Amniotic epithelial cell (primary cell): ENCODE measurements at regions not wholly inside any gene's neighbourhood (a gene's known extent, or its start where the extent isn't known, plus 50 kb on each side); places are given as distances from the start of the nearest gene placed in this dataset.
"Not testable (repeated sequence)": the region's sequence is repeated elsewhere in the genome, so short reads cannot be mapped to it uniquely, and the experiment has no call there.

ENCODE experiments used
- DNase-seq: peaks from one replicate; pipeline ENCODE4 v3.0.0-alpha.2; 2010; ENCODE audit warnings: low read depth

- no peak for DNase-seq
Measured at GRCh38 chr7:45407730-45408408, 166.3 kb upstream of the ADCY1 start.

- no peak for DNase-seq
Measured at GRCh38 chr7:45408409-45408737, 165.8 kb upstream of the ADCY1 start.

- no peak for DNase-seq
Measured at GRCh38 chr7:45410893-45411292, 163.3 kb upstream of the ADCY1 start.

- no peak for DNase-seq
Measured at GRCh38 chr7:45413419-45413818, 160.7 kb upstream of the ADCY1 start.

GRCh38 chr7:45414226-45414625 is 159.9 kb upstream of the ADCY1 start:
- no peak for DNase-seq

- DNase-seq: no peak
Measured at GRCh38 chr7:45415265-45415664, 158.9 kb upstream of the ADCY1 start.

- DNase-seq: no peak
Measured at GRCh38 chr7:45416846-45417245, 157.3 kb upstream of the ADCY1 start.

GRCh38 chr7:45417268-45417667 is 156.9 kb upstream of the ADCY1 start:
- DNase-seq: no peak

GRCh38 chr7:45417735-45418134 is 156.4 kb upstream of the ADCY1 start:
- no peak for DNase-seq

- peak; percentile 1 for DNase-seq
Measured at GRCh38 chr7:45420843-45421495, 153.2 kb upstream of the ADCY1 start.

- no peak for DNase-seq
Measured at GRCh38 chr7:45421806-45422205, 152.4 kb upstream of the ADCY1 start.

GRCh38 chr7:45430397-45430796 is 143.8 kb upstream of the ADCY1 start:
- DNase-seq: no peak

GRCh38 chr7:45434167-45434784 is 139.9 kb upstream of the ADCY1 start:
- DNase-seq: no peak

- no peak for DNase-seq
Measured at GRCh38 chr7:45435131-45435530, 139.0 kb upstream of the ADCY1 start.

- DNase-seq: peak; percentile 94
Measured at GRCh38 chr7:45435846-45436245, 138.3 kb upstream of the ADCY1 start.

GRCh38 chr7:45440776-45441175 is 133.4 kb upstream of the ADCY1 start:
- not testable (repeated sequence) for DNase-seq

GRCh38 chr7:45443263-45443662 is 130.9 kb upstream of the ADCY1 start:
- no peak for DNase-seq

- no peak for DNase-seq
Measured at GRCh38 chr7:45446195-45446944, 127.8 kb upstream of the ADCY1 start.

GRCh38 chr7:45447296-45447695 is 126.9 kb upstream of the ADCY1 start:
- DNase-seq: no peak

GRCh38 chr7:45450571-45451204 is 123.5 kb upstream of the ADCY1 start:
- no peak for DNase-seq

- no peak for DNase-seq
Measured at GRCh38 chr7:45451342-45452035, 122.7 kb upstream of the ADCY1 start.

- no peak for DNase-seq
Measured at GRCh38 chr7:45454771-45455170, 119.4 kb upstream of the ADCY1 start.
